ENCODE measurements at regions not wholly inside any gene's neighbourhood (a gene's known extent, or its start where the extent isn't known, plus 50 kb on each side); places are given as distances from the start of the nearest gene placed in this dataset.

- TF ChIP-seq POLR2A (IDR thresholded peaks at IDR 0.05), result no peak
- no peak for TF ChIP-seq CTCF (IDR thresholded peaks at IDR 0.05)
Observed at GRCh38 chr12:89288959-89289358, 63.3 kb downstream of the DUSP6 start.

All from heart left ventricle (tissue), 13 donors.